Fibroblast of villous mesenchyme (primary cell): ENCODE measurements at regions not wholly inside any gene's neighbourhood (a gene's known extent, or its start where the extent isn't known, plus 50 kb on each side); places are given as distances from the start of the nearest gene placed in this dataset.
"Not testable (repeated sequence)": the region's sequence is repeated elsewhere in the genome, so short reads cannot be mapped to it uniquely, and the experiment has no call there.

Experiments
- DNase-seq: peaks from one replicate; pipeline ENCODE4 v3.0.0-alpha.2; 2010; ENCODE audit warnings: low read depth
- H3K4me3 ChIP-seq: 2 replicates; pipeline ENCODE4 v1.5.1; 2011; ENCODE audit warnings: low read depth, mild to moderate bottlenecking, low read length
- TF ChIP-seq, protein P1 (sequence below): IDR thresholded peaks from 2 replicates; pipeline ENCODE4 v1.5.1; 2012; ENCODE audit warnings: low read depth, mild to moderate bottlenecking, low read length; ENCODE audit not compliant: insufficient read depth

DNA sequence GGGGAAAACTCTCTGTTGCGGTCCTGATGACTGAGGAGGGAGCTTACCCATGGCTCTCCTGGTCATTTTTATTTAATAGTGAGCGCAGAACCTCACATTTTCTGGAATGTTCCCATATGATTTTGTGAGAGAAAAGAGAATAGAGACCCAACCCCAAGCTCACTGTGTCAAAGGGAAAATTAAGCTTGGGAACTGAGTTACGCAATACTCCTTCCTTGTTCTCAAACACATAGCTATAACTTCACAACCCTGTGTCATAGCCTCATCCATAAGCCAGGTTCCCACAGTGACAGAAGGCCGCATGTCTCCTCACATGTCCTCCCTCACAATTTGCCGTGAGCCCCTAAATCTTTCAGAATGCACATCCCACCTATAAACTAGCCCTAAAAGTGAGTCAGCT, 252.8 kb downstream of the CCDC74A start:
- DNase-seq: peak; percentile 1

DNA sequence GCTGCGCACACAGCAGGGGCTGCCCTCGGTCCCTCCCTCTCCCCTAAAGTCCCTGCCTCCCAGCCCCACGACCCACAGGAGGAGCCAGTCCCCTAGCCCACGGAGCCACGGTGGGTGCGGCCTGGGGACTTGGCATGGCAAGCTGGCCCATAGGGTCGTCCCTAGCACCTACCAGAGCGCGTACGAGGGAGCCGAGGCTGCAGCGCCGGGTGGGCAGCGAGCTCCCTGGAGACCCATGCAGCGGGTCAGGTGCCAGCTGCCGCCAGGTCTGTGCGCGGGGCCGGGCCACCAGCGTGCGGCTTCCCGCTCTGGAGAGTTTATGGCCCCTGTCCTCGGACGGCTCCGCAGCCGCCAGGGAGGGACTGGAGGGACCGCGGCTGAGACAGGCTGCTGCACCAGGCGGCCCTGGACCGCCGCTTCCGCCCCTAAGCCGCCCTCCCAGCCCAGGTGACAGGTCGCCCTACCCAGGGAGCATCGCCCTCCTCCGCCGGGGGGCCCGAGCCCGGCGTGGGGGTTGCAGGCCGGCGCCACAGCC, 273.6 kb downstream of the CCDC74A start:
- DNase-seq: no peak
- H3K4me3 ChIP-seq: no peak overlapping the region

More for the DNA sequence above, 252.8 kb downstream of the CCDC74A start:
- H3K4me3 ChIP-seq: not testable (repeated sequence)

DNA sequence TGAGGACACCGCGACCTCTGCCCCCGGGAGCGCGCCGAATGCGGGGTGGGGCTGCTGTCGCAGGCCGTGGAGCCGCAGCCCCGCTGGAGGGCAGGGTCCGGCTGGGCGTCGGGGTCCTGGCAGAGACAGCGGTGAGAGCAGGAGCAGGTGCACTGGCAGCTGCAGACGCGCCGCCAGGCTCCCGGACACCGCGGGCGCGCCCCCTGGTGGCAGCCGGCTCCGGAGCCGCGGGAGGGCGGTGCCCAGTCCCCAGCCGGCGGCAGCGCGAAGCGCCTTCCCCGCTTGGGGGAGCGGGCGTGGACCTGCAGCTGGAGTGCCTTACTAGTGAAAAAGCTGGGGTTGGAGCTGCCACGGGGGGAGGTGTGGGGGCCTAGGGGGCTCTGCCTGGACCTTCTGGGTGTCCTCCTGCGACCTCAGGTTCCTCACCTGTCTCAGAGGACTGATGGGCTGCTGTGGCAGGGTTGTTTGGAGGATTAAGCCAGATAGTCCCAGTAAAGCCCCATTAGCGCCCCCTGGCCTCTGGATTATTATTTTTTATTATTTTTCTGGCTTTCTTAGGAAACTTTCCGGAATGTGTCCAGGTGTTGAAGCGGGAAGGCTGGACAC, 274.2 kb downstream of the CCDC74A start:
- TF ChIP-seq, protein P1, sequence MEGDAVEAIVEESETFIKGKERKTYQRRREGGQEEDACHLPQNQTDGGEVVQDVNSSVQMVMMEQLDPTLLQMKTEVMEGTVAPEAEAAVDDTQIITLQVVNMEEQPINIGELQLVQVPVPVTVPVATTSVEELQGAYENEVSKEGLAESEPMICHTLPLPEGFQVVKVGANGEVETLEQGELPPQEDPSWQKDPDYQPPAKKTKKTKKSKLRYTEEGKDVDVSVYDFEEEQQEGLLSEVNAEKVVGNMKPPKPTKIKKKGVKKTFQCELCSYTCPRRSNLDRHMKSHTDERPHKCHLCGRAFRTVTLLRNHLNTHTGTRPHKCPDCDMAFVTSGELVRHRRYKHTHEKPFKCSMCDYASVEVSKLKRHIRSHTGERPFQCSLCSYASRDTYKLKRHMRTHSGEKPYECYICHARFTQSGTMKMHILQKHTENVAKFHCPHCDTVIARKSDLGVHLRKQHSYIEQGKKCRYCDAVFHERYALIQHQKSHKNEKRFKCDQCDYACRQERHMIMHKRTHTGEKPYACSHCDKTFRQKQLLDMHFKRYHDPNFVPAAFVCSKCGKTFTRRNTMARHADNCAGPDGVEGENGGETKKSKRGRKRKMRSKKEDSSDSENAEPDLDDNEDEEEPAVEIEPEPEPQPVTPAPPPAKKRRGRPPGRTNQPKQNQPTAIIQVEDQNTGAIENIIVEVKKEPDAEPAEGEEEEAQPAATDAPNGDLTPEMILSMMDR: peak; percentile 49
- H3K4me3 ChIP-seq: peak overlapping the region; percentile 55

More for the DNA sequence above, 273.6 kb downstream of the CCDC74A start:
- TF ChIP-seq, protein P1: no peak

DNA sequence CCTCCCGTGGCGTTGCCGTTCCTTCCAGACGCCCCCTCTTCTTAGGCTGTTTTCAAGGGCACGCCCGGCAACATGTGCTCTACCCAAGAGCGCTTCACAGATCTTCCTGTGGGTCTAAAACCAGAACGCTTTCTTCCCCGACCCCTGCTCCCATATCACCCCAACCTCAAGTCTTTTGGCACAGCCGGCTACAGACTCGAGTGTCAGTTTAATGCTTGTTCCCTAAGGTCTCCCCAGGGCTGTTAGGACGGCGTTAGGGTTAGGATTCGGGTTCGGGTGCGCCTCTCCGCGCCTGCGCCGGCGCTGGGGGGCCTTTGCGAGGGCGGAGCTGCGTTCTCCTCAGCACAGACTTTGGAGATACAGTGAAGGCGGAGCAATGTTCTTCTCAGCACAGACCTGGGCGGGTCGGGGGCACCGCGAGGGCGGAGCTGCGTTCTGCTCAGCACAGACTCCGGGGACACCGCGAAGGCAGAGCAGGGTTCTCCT, 274.7 kb downstream of the CCDC74A start:
- peak; percentile 4 for DNase-seq
- peak overlapping the region; percentile 55 for H3K4me3 ChIP-seq

More for the DNA sequence above, 274.2 kb downstream of the CCDC74A start:
- DNase-seq: peak; percentile 40

DNA sequence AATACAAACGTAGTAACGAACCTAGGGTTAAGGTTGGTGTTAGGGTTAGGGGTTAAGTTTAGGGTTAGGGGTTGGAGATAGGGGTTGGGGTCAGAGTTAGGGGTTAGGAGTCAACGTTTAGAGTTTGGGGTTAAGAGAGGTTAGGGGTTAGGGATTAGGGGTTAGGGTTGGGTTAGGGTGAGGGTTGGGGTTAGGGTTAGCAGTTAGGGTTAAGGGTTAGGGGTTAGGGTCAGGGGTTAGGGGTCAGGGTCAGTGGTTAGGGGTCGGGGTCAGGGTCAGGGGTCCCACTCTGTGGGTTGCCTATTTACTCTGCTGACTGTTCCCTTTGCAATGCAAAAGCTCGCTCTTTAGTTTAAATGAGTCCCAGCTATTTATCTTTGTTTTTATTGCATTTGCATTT, 275.5 kb downstream of the CCDC74A start:
- not testable (repeated sequence) for H3K4me3 ChIP-seq, DNase-seq

DNA sequence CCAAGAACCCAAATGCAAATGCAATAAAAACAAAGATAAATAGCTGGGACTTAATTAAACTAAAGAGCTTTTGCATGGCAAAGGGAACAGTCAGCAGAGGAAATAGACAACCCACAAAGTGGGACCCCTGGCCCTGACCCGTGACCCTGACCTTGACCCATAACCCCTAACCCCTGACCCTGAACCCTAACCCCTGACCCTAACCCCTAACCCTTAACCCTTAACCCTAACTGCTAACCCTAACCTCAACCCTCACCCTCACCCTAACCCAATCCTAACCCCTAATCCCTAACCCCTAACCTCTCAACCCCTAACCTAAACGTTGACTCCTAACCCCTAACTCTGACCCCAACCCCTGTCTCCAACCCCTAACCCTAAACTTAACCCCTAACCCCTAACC, 284.9 kb downstream of the CCDC74A start:
- DNase-seq, H3K4me3 ChIP-seq: not testable (repeated sequence)

DNA sequence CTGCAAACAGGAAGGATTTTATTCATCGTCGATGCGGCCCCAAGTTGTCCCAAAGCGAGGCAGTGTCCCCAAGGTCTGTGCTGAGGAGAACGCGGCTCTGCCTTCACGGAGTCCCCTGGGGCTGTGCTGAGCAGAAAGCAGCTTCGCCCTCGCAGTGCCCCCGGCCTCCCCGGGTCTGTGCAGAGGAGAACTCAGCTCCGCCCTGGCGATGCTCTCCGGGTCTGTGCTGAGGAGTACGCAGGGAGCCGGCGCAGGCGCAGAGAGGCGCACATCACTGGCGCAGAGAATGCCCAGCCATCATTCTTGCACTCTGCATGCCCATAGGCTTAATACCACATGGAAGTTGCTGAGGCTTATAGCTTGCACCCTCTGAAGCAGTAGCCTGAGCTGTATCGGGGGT, 285.7 kb downstream of the CCDC74A start:
- H3K4me3 ChIP-seq, DNase-seq: not testable (repeated sequence)

DNA sequence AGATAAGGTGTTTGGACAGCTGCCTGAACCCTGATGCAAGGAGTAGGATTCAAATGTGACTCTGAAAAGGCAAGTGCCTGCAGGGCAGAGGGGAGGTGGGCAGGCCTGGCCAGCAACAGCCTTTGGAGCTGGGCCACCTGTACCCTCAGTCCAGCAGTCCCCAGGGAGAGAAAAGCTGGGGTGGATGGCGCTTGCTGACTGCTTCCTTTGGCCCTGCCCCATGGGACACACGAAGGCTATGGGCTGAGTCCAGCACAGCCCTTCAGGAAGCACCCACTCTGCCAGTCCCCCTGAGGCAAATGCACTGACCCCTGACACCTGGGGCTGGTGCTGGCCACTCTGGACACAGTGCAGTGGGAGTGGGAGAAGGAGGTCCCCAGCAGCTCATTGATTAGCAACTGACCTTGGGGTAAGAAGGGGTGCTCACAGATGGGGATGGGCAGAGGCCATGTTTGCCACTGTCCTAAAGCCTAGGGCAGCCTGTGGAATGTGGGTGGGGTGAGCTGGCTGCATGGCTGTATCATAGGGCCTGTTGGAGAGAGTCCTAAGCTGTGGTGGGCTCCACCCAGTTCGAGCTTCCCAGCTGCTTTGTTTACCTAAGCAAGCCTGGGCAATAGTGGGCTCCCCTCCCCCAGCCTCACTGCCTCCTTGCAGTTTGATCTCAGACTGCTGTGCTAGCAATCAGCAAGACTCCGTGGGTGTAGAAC, 290.7 kb downstream of the CCDC74A start:
- H3K4me3 ChIP-seq, DNase-seq: not testable (repeated sequence)

DNA sequence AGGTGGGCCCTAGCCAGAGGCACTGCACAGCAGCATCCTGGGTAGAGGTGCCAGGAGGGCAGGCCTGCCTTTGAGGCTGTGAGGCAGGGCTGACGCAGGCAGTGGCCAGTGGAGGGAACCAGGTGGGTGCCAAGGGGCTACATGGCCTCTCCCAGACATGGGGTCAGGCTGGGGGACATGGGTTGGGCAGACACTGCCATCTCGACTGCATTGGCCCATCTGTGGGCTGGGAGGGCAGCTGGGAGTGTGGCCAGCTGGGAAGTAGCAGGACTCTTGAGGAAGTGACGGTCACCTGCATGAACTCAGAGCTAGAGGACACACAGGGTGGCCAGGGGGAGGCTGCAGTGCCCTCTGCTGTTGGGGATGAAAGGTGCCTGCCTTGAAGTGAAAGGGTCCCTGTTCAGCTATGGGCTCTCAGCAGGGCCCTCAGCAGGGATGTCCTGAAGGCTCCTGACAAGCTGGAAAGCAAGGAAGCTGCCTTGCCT, 294.6 kb downstream of the CCDC74A start:
- not testable (repeated sequence) for DNase-seq, H3K4me3 ChIP-seq

DNA sequence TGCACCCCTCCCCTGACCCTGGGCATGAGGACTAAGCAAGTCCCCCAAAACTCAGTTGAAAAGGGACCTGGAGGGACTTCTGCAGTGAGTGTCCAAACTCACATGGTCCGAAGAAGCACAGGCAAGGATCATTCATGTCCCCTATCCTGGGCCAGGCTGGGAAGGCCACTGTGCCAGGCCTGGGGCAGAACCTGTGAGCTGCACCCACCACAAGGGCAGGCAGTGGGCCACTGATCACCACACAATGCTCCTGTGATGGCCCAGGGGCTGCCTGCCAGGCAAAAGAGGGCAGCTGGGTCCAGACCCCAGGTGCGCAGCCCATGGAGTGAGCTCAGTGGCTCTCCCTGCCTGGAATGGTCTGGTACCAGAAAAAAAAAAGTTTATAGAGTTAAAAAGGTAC, 295.4 kb downstream of the CCDC74A start:
- not testable (repeated sequence) for H3K4me3 ChIP-seq, DNase-seq

DNA sequence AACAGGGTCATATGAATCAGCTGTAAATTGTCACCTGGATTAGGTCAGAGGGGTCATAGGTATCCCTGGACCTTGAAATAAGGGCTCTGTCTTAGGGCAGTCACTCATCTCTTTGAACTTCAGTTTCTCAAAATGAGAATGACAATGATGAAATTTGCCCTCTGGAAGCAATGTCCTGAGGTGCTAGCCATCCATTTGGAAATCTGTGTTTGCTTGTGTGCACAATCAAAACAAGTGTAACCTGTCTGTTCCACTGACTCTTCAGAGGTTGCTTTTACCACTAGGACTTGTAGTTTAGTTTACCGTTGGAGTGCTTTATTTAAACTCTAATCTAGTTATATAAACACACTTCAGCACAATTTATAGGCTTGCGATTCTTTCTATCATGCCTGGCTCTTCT, 297.3 kb downstream of the CCDC74A start:
- DNase-seq, H3K4me3 ChIP-seq: not testable (repeated sequence)
